ENCODE measurements at regions not wholly inside any gene's neighbourhood (a gene's known extent, or its start where the extent isn't known, plus 50 kb on each side); places are given as distances from the start of the nearest gene placed in this dataset.

DNA sequence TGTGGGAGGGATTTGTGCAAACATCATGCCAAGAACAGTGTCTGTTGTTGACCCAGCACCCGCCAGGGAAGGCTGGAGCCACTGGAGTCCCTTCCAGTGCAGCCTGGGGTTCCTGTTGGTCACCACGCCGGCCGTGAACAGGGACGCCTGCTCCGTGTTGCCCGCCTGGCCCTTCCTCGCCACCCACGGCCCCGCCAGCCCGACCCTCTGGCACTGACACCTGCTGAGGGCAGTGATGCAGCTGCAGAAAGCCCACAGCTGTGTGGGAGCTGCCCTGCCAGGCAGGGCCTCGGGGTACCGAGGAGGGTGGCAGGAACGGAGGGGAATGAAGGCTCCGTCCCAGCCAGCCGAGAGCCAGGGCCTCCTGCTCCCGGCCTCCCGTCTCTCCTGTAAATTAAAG is 75.5 kb upstream of the SLCO4A1 start:
- no peak overlapping the region for H3K4me2 ChIP-seq (ENCODE audit: low read depth, low read length)
- H4K20me1 ChIP-seq (ENCODE audit: insufficient read depth, low read length), result no peaks in the 10 kb centered on the region

DNA sequence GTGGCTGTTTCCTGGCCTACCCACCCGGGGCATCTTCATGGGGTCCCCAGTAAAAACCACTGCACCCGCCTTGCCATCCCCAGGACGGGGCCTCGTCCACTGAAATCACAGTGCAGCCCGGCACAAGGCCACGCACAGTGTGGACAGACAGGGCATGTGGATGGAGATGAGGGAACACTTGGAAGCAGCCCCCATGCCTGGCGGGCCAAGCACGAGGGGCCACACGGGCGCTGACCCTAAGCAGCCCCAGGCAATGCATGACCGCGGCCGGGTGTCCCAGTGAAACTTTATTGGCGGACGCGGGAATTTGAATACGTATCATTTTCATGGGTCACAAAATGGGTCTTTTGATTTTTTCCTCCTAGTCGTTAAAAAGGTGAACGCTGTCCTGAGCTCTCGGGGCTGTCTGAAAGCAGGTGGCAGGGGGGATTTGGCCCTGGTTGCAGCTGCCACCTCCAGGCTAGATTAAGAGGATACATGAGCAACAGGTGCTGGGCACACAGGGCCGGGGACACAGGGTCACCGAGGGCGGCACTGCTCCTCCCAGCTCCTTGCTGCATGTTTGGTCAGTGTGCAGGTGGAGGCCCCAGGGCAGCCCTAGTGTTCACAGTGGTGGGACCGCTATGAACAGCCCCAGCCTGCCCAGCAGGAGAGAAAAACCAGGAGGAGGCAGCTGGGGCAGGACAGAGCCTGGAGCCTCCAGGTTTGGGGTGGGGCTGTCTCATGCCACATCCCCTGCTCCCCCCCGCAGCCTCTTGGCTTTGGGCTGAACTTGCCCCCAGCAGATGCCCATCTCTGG is 74.9 kb upstream of the SLCO4A1 start:
- Histone ChIP-seq H3K27me3 (replicated peaks; ENCODE audit: insufficient read depth, low read length) (peaks cover 93% of the 10 kb centered on the region), H3K4me2 (ENCODE audit: low read depth, low read length) (no peak overlapping the region), H3K4me3 (ENCODE audit: low read length) (no peak overlapping the region), H3F3A (ENCODE audit: insufficient read depth, low read length) (no peaks in the 10 kb centered on the region), H3K4me1 (ENCODE audit: low read length) (no peaks in the 10 kb centered on the region), H2AFZ (ENCODE audit: low read length) (no peak overlapping the region), H3K36me3 (replicated peaks; ENCODE audit: insufficient read depth, low read length) (no peaks in the 10 kb centered on the region), H3K9ac (ENCODE audit: low read length) (no peak overlapping the region), H3K79me2 (ENCODE audit: low read length) (no peaks in the 10 kb centered on the region), H3K9me2 (replicated peaks; ENCODE audit: insufficient read depth, low read length) (no peaks in the 10 kb centered on the region), H3K27ac (ENCODE audit: low read length) (no peak overlapping the region), H3K9me3 (replicated peaks; ENCODE audit: insufficient read depth, low read length) (no peaks in the 10 kb centered on the region), H4K20me1 (ENCODE audit: insufficient read depth, low read length) (no peaks in the 10 kb centered on the region)
- TF ChIP-seq, protein P1, sequence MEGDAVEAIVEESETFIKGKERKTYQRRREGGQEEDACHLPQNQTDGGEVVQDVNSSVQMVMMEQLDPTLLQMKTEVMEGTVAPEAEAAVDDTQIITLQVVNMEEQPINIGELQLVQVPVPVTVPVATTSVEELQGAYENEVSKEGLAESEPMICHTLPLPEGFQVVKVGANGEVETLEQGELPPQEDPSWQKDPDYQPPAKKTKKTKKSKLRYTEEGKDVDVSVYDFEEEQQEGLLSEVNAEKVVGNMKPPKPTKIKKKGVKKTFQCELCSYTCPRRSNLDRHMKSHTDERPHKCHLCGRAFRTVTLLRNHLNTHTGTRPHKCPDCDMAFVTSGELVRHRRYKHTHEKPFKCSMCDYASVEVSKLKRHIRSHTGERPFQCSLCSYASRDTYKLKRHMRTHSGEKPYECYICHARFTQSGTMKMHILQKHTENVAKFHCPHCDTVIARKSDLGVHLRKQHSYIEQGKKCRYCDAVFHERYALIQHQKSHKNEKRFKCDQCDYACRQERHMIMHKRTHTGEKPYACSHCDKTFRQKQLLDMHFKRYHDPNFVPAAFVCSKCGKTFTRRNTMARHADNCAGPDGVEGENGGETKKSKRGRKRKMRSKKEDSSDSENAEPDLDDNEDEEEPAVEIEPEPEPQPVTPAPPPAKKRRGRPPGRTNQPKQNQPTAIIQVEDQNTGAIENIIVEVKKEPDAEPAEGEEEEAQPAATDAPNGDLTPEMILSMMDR (IDR thresholded peaks at IDR 0.05; ENCODE audit: low read length), result no peak
- TF ChIP-seq EZH2 (optimal IDR thresholded peaks at IDR 0.05; ENCODE audit: low read depth, low read length) (no peak), EZH2phosphoT487 (IDR thresholded peaks at IDR 0.05; ENCODE audit: low read length) (no peak)
- no peak for DNase-seq

More for the DNA sequence above, 75.5 kb upstream of the SLCO4A1 start:
- TF ChIP-seq, protein P1 (IDR thresholded peaks at IDR 0.05; ENCODE audit: low read length), result no peak
- no peak for TF ChIP-seq EZH2 (optimal IDR thresholded peaks at IDR 0.05; ENCODE audit: low read depth, low read length)
- no peak for TF ChIP-seq EZH2phosphoT487 (IDR thresholded peaks at IDR 0.05; ENCODE audit: low read length)
- H3F3A ChIP-seq (ENCODE audit: insufficient read depth, low read length), result no peaks in the 10 kb centered on the region
- no peaks in the 10 kb centered on the region for H3K9me3 ChIP-seq (replicated peaks; ENCODE audit: insufficient read depth, low read length)
- no peak overlapping the region for H3K27ac ChIP-seq (ENCODE audit: low read length)
- no peaks in the 10 kb centered on the region for H3K4me1 ChIP-seq (ENCODE audit: low read length)
- H3K27me3 ChIP-seq (replicated peaks; ENCODE audit: insufficient read depth, low read length), result peaks cover 93% of the 10 kb centered on the region
- no peak overlapping the region for H3K9ac ChIP-seq (ENCODE audit: low read length)
- no peaks in the 10 kb centered on the region for H3K79me2 ChIP-seq (ENCODE audit: low read length)
- no peak for DNase-seq
- H3K36me3 ChIP-seq (replicated peaks; ENCODE audit: insufficient read depth, low read length), result no peaks in the 10 kb centered on the region
- no peak overlapping the region for H2AFZ ChIP-seq (ENCODE audit: low read length)
- H3K4me3 ChIP-seq (ENCODE audit: low read length), result no peak overlapping the region
- no peaks in the 10 kb centered on the region for H3K9me2 ChIP-seq (replicated peaks; ENCODE audit: insufficient read depth, low read length)

DNA sequence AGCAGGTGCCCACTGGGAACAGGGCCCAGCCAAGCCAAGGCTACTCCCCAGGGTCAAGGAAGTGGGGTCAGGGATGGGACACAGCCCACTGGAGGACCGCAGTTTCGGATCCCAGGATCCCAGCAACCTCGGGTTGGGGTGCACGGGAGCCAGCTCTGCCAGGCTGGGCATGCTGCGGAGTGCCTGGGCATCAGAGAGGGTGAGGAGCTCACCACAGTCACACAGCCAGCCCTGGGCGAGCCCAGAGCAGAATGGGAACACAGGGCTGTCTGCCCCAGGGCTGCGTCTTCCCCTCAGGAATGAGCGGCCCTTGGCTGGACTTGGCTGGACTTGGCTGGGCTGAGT is 74.3 kb upstream of the SLCO4A1 start:
- Histone ChIP-seq H3K4me1 (ENCODE audit: low read length) (no peaks in the 10 kb centered on the region), H3K36me3 (replicated peaks; ENCODE audit: insufficient read depth, low read length) (no peaks in the 10 kb centered on the region), H3K9me2 (replicated peaks; ENCODE audit: insufficient read depth, low read length) (no peaks in the 10 kb centered on the region), H3K4me3 (ENCODE audit: low read length) (no peak overlapping the region), H2AFZ (ENCODE audit: low read length) (no peak overlapping the region), H4K20me1 (ENCODE audit: insufficient read depth, low read length) (no peaks in the 10 kb centered on the region), H3F3A (ENCODE audit: insufficient read depth, low read length) (no peaks in the 10 kb centered on the region), H3K9ac (ENCODE audit: low read length) (no peak overlapping the region), H3K27me3 (replicated peaks; ENCODE audit: insufficient read depth, low read length) (peaks cover 93% of the 10 kb centered on the region), H3K27ac (ENCODE audit: low read length) (no peak overlapping the region), H3K4me2 (ENCODE audit: low read depth, low read length) (no peak overlapping the region), H3K79me2 (ENCODE audit: low read length) (no peaks in the 10 kb centered on the region), H3K9me3 (replicated peaks; ENCODE audit: insufficient read depth, low read length) (no peaks in the 10 kb centered on the region)
- DNase-seq, result no peak
- TF ChIP-seq EZH2 (optimal IDR thresholded peaks at IDR 0.05; ENCODE audit: low read depth, low read length), result no peak
- no peak for TF ChIP-seq EZH2phosphoT487 (IDR thresholded peaks at IDR 0.05; ENCODE audit: low read length)
- TF ChIP-seq, protein P1 (IDR thresholded peaks at IDR 0.05; ENCODE audit: low read length), result no peak
